Esophagus muscularis mucosa (tissue), 4 donors: ENCODE measurements at regions not wholly inside any gene's neighbourhood (a gene's known extent, or its start where the extent isn't known, plus 50 kb on each side); places are given as distances from the start of the nearest gene placed in this dataset.

Experiments
- CTCF ChIP-seq, 3 experiments: fragments of 200-600 bp in 2 of 3; fragments of 450-650 bp in 1 of 3; sonication (generic) in 2 of 3; IDR thresholded peaks; one replicate each; pipeline ENCODE4 v1.5.1; 2017 to 2019; ENCODE audit warnings: antibody characterized with exemption in 3 of 3, mild to moderate bottlenecking in 2 of 3, moderate library complexity in 1 of 3
- EP300 ChIP-seq: sonication (generic); formaldehyde crosslinking; IDR thresholded peaks from one replicate; pipeline ENCODE4 v1.6.1; 2017; ENCODE audit warnings: antibody characterized with exemption
- POLR2A ChIP-seq: fragments of 450-650 bp; IDR thresholded peaks from one replicate; pipeline ENCODE4 v1.6.1; 2017; ENCODE audit warnings: antibody characterized with exemption, moderate library complexity, mild to moderate bottlenecking, low read depth
- POLR2AphosphoS5 ChIP-seq, 2 donors: sonication (generic); formaldehyde crosslinking; IDR thresholded peaks; one replicate each; pipeline ENCODE4 v1.6.1; 2017; ENCODE audit warnings: antibody characterized with exemption in 2 of 2

GRCh38 chr6:131418441-131418840 lies 154.6 kb upstream of the ARG1 start:
- no peak for TF ChIP-seq POLR2A
- TF ChIP-seq CTCF (IDR thresholded peaks at IDR 0.05), result no peak
- no peak for TF ChIP-seq EP300
- TF ChIP-seq POLR2AphosphoS5 (IDR thresholded peaks at IDR 0.05), result no peak
